Testis (tissue), 2 donors: ENCODE measurements at regions not wholly inside any gene's neighbourhood (a gene's known extent, or its start where the extent isn't known, plus 50 kb on each side); places are given as distances from the start of the nearest gene placed in this dataset.

Experiments
- DNase-seq: peaks from one replicate; pipeline ENCODE4 v3.0.0-alpha.2; 2019
- H3K27ac ChIP-seq, 2 donors: fragments of 200-600 bp; sonication (generic); one replicate each; pipeline ENCODE4 v1.5.1; 2019
- H3K27me3 ChIP-seq: fragments of 200-600 bp; sonication (generic); one replicate; pipeline ENCODE4 v1.5.1; 2019
- H3K36me3 ChIP-seq: fragments of 200-600 bp; sonication (generic); one replicate; pipeline ENCODE4 v1.5.1; 2017; ENCODE audit warnings: low read depth; ENCODE audit errors: missing control alignments
- H3K4me1 ChIP-seq: fragments of 200-600 bp; sonication (generic); one replicate; pipeline ENCODE4 v1.5.1; 2019
- H3K4me3 ChIP-seq, 2 donors: fragments of 200-600 bp; sonication (generic); one replicate each; pipeline ENCODE4 v1.5.1; 2017 to 2019
- H3K9me3 ChIP-seq: fragments of 200-600 bp; sonication (generic); one replicate; pipeline ENCODE4 v1.5.1; 2017
- POLR2A ChIP-seq: fragments of 450-650 bp; IDR thresholded peaks from one replicate; pipeline ENCODE4 v1.6.1; 2017; ENCODE audit warnings: antibody characterized with exemption, mild to moderate bottlenecking, moderate library complexity
- WGBS, 2 donors: methylation state at CpG; one replicate each; pipeline ENCODE4 v1.1.5; 2018; 5-methylcytosine and 5-hydroxymethylcytosine counted together
- intact Hi-C: fragments of 100-400 bp; cut with DNase I; formaldehyde crosslinking; loops from one replicate; pipeline ENCODE4 v1.15.1; 2023; ENCODE audit warnings: low total_unique reads
- TF ChIP-seq, protein P1 (sequence below), 3 experiments: fragments of 450-650 bp in 2 of 3; fragments of 200-600 bp in 1 of 3; sonication (generic) in 1 of 3; IDR thresholded peaks; one replicate each; pipeline ENCODE4 v1.5.1; 2016 to 2019; ENCODE audit warnings: antibody characterized with exemption in 3 of 3, mild to moderate bottlenecking in 2 of 3, moderate library complexity in 1 of 3

DNA sequence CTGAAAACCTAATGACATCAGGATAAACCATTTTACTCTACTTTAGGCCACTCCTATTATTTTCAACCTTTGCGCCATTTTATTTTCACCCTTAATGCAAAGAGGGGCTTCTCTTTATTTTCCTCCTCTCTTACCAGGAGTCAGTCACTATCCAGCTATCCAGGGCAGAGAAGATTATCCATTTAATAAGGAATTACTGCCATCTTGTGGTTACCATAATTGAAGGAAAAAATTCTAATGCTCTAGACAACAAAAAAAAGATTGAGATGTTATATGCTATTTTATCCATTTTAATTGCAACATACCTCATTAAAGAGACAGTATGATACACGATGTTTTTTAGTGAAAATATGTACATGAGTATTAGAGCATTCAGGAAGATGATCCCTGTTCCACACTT is 514.5 kb upstream of the FAM241A start:
- H3K27ac ChIP-seq = no peak overlapping the region
- WGBS, 2 donors = 37 to 52% methylated on average over 2 of the region's 2 CpGs
- intact Hi-C loops = no loop called here
- DNase-seq = no peak
- no peaks in the 10 kb centered on the region for H3K27me3 ChIP-seq
- H3K4me3 ChIP-seq = no peak overlapping the region
- no peaks in the 10 kb centered on the region for H3K36me3 ChIP-seq
- no peaks in the 10 kb centered on the region for H3K4me1 ChIP-seq
- no peaks in the 10 kb centered on the region for H3K9me3 ChIP-seq
- TF ChIP-seq POLR2A = no peak
- TF ChIP-seq, protein P1, sequence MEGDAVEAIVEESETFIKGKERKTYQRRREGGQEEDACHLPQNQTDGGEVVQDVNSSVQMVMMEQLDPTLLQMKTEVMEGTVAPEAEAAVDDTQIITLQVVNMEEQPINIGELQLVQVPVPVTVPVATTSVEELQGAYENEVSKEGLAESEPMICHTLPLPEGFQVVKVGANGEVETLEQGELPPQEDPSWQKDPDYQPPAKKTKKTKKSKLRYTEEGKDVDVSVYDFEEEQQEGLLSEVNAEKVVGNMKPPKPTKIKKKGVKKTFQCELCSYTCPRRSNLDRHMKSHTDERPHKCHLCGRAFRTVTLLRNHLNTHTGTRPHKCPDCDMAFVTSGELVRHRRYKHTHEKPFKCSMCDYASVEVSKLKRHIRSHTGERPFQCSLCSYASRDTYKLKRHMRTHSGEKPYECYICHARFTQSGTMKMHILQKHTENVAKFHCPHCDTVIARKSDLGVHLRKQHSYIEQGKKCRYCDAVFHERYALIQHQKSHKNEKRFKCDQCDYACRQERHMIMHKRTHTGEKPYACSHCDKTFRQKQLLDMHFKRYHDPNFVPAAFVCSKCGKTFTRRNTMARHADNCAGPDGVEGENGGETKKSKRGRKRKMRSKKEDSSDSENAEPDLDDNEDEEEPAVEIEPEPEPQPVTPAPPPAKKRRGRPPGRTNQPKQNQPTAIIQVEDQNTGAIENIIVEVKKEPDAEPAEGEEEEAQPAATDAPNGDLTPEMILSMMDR (IDR thresholded peaks at IDR 0.05) = peak in 1 of 3 experiments; percentile 17

DNA sequence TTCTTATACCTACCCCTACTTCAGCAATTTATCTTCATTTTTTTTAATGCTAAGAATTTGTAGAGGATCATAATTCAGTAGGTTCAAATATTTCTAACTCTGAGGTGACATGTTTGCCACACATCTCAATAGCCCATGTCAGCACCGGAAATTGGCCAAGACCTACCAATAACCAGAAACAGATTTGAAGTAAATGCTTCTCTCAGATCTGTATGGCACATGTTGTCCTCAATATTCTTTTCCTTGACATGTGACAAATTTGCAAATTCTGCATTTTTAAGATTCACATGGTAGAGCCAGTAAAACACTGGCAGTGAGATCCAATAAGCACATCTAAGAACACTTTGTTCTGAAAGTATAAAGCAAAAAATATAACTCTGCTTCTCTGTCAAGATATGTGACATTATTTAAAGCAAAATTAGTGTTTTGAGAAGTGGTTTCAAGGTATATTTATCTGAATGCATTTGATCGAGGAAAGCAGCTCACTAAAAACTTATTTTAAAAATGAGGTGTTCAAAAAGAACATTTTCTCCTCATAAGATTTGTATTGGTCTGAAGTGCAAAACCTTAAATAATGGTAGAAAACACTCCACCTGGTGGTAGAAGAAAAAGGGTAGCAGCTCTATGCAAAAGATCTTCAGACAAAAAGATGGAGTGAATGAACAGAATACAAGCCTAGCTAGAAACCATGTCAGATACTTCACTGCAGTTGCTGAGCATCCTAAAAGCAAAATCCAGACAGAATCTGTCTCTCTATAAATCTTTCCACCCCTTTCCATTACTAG is 513.8 kb upstream of the FAM241A start:
- H3K36me3 ChIP-seq = no peaks in the 10 kb centered on the region
- no peak overlapping the region for H3K4me3 ChIP-seq
- H3K9me3 ChIP-seq = no peaks in the 10 kb centered on the region
- no peaks in the 10 kb centered on the region for H3K4me1 ChIP-seq
- H3K27me3 ChIP-seq = no peaks in the 10 kb centered on the region
- no peak overlapping the region for H3K27ac ChIP-seq
- intact Hi-C loops = no loop called here
- TF ChIP-seq, protein P1 (IDR thresholded peaks at IDR 0.05) = peak in 1 of 3 experiments; percentile 38
- TF ChIP-seq POLR2A = no peak
- 69 to 72% methylated on average over 2 of the region's 2 CpGs for WGBS, 2 donors
- no peak for DNase-seq

DNA sequence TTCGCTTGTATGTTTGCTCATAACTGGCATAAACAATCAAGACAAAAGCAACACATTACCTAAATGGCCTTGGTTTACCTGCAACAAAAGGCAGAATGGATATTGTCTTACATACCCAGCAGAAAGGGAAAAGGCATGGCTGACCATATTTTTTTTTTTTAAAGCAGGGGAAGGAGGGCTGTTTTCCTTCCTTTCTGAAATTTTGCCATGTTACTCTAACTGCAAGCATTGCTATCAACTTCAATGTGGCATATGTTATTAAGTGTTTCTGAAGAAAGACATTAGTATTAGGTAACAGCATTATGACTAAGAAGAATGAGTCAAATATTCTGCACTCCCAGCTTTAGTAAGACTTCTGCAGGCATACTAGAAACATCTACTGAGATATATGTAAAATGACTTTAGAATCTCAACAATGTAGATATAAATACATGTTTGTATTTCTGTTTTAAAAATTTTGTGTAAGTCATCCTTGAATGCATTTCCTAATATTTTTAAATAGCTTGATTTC is 512.6 kb upstream of the FAM241A start:
- Histone ChIP-seq H3K9me3 (no peaks in the 10 kb centered on the region), H3K4me3 (no peak overlapping the region), H3K27me3 (no peaks in the 10 kb centered on the region), H3K36me3 (no peaks in the 10 kb centered on the region), H3K27ac (no peak overlapping the region), H3K4me1 (no peaks in the 10 kb centered on the region)
- intact Hi-C loops = no loop called here
- WGBS, 2 donors = 88 to 92% methylated on average over 1 of the region's 1 CpG
- no peak for TF ChIP-seq POLR2A
- TF ChIP-seq, protein P1 (IDR thresholded peaks at IDR 0.05) = no peak
- DNase-seq = no peak

DNA sequence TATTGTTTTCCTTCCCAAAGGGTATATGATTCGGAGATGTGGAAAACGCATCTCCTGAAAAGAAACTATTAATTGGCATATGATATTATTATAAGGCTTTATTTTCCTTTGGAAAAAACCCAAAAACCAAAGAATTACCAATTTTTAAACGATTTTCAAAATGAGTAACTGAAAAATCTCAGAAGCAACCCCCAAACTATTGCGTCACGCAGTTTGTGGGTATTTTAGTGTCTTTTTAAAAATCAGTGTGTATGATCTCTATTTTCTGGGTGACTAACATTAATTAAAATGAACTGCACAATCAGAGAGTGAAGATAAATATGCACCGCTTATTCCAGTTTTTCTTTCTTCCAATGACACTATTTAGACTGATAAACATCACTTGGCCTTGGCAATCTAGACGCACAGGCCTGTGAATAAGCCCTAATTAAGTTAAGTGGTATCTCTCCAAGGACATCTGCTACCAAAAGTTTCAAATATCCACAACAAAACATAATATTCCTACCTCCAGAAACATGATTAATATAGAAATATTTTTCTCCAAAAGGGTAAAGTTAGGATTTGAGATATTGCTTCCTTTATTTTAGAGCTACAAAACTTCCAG is 511.5 kb upstream of the FAM241A start:
- 74 to 81% methylated on average over 7 of the region's 7 CpGs for WGBS, 2 donors
- intact Hi-C loops = no loop called here

More for the DNA sequence above, 511.5 kb upstream of the FAM241A start:
- Histone ChIP-seq H3K27me3 (no peaks in the 10 kb centered on the region), H3K4me3 (no peak overlapping the region), H3K4me1 (no peaks in the 10 kb centered on the region), H3K9me3 (no peaks in the 10 kb centered on the region), H3K27ac (no peak overlapping the region), H3K36me3 (no peaks in the 10 kb centered on the region)
- DNase-seq = no peak
- TF ChIP-seq POLR2A = no peak
- TF ChIP-seq, protein P1 (IDR thresholded peaks at IDR 0.05) = no peak
